ENCODE measurements at regions not wholly inside any gene's neighbourhood (a gene's known extent, or its start where the extent isn't known, plus 50 kb on each side); places are given as distances from the start of the nearest gene placed in this dataset.

DNA sequence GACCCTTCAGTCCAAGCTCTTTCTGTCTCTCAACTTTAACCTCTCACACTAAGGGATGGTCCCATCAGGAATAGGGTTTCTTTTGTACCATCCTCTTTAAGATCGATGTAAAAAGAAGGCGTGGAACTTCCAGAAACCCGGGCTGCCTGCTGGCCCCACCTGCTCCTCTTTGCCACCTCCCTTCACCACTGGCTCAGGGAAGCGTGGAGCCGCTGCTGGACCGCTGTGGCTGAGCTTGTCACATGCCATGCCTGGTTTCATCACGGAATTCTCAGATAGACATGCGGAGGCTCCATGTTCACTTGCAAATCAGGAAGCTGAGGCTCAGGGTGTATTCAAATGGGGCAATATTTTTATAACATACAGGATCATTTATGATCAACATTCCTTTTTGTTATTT, 399.7 kb downstream of the BRD1 start:
- Histone ChIP-seq H3K27me3 (replicated peaks; ENCODE audit: control insufficient read depth, insufficient read depth, low read length) (no peaks in the 10 kb centered on the region; the same call in 1 of the 2 replicates), H3K36me3 (ENCODE audit: control insufficient read depth, insufficient read depth, low read length) (no peaks in the 10 kb centered on the region), H3K4me3 (replicated peaks; ENCODE audit: low read depth, low read length) (no peak overlapping the region)
- TF ChIP-seq, protein P1, sequence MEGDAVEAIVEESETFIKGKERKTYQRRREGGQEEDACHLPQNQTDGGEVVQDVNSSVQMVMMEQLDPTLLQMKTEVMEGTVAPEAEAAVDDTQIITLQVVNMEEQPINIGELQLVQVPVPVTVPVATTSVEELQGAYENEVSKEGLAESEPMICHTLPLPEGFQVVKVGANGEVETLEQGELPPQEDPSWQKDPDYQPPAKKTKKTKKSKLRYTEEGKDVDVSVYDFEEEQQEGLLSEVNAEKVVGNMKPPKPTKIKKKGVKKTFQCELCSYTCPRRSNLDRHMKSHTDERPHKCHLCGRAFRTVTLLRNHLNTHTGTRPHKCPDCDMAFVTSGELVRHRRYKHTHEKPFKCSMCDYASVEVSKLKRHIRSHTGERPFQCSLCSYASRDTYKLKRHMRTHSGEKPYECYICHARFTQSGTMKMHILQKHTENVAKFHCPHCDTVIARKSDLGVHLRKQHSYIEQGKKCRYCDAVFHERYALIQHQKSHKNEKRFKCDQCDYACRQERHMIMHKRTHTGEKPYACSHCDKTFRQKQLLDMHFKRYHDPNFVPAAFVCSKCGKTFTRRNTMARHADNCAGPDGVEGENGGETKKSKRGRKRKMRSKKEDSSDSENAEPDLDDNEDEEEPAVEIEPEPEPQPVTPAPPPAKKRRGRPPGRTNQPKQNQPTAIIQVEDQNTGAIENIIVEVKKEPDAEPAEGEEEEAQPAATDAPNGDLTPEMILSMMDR (IDR thresholded peaks at IDR 0.05; ENCODE audit: insufficient read depth, low read length, poor library complexity, severe bottlenecking): no peak
- no peak for DNase-seq (ENCODE audit: extremely low read depth, insufficient read length)

DNA sequence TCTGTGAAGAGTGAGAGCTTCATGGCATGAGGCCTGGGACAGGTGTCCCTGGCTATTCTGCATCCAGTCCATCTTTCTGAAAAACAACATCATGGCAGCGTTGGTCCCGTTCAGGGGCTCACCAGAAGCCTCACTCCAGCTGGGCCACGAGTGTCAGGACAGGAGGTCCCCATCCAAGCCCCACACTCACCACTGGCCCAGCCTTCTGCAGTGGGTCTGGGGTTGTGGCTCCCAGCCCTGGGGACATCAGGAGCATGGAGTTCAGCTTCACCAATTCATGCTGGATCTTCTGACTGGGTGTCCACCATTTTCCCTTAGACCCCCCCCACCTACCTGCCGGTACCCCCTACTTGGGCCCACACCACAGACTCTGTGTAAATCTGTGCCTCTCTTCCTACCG, 400.3 kb downstream of the BRD1 start:
- no peak for DNase-seq (ENCODE audit: extremely low read depth, insufficient read length)

DNA sequence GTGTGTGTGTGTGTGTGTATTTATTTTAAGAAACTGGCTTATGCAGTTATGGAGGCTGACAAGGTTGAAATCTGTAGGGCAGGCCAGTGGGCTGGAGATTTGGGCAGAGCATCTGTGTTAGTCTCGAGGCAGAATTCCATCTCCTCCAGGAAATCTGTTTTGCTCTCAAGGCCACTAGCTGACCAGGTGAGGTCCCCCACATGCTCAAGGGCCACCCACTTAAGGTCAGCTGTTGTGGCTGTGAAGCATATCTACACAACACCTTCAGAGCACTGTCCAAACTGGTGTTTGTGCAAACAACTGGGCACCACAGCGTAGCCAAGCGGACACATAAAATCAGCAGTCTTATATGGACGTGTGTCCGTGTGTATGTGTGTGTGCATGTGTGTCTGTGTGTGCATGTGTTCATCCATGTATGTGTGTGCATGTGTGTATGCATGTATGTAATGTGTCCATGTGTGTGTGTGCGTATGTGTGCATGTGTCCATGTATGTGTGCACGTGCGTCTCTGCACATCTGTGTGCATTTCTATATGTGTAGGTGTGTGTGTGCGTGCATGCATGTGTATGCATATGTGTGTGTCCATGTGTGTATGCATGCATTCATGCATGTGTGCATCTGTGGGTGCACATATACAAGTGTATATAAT, 400.9 kb downstream of the BRD1 start:
- no peaks in the 10 kb centered on the region for H3K36me3 ChIP-seq (ENCODE audit: control insufficient read depth, insufficient read depth, low read length)
- no peaks in the 10 kb centered on the region for H3K27me3 ChIP-seq (replicated peaks; ENCODE audit: control insufficient read depth, insufficient read depth, low read length)
- TF ChIP-seq, protein P1 (IDR thresholded peaks at IDR 0.05; ENCODE audit: insufficient read depth, low read length, poor library complexity, severe bottlenecking): no peak
- H3K4me3 ChIP-seq (replicated peaks; ENCODE audit: low read depth, low read length): no peak overlapping the region
- no peak for DNase-seq (ENCODE audit: extremely low read depth, insufficient read length)

More for the DNA sequence above, 400.3 kb downstream of the BRD1 start:
- TF ChIP-seq, protein P1 (IDR thresholded peaks at IDR 0.05; ENCODE audit: insufficient read depth, low read length, poor library complexity, severe bottlenecking): no peak
- Histone ChIP-seq H3K27me3 (replicated peaks; ENCODE audit: control insufficient read depth, insufficient read depth, low read length) (no peaks in the 10 kb centered on the region; the same call in 1 of the 2 replicates), H3K36me3 (ENCODE audit: control insufficient read depth, insufficient read depth, low read length) (no peaks in the 10 kb centered on the region), H3K4me3 (replicated peaks; ENCODE audit: low read depth, low read length) (no peak overlapping the region)

DNA sequence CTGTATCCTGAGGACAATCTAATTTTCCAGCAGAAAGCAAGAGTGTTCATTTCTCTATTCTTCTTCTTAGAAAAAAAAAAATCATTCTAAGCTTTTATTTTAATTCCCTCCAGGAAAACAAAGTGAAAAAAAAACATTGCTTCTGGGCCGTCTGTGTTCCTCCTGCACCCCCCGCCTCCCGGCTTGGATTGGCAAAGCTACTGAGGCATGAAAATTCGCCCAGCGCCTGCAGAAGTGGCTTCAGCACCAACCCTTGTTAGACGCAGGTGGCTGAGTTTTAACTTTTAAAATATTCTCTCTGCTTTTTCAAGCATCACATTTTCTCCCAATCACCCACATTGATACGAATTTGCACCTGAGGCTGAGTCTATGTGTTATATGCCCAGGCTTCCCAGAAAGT, 401.6 kb downstream of the BRD1 start:
- no peaks in the 10 kb centered on the region for H3K36me3 ChIP-seq (ENCODE audit: control insufficient read depth, insufficient read depth, low read length)
- TF ChIP-seq, protein P1 (IDR thresholded peaks at IDR 0.05; ENCODE audit: insufficient read depth, low read length, poor library complexity, severe bottlenecking): no peak
- no peaks in the 10 kb centered on the region for H3K27me3 ChIP-seq (replicated peaks; ENCODE audit: control insufficient read depth, insufficient read depth, low read length)
- H3K4me3 ChIP-seq (replicated peaks; ENCODE audit: low read depth, low read length): no peak overlapping the region
- DNase-seq (ENCODE audit: extremely low read depth, insufficient read length): no peak

DNA sequence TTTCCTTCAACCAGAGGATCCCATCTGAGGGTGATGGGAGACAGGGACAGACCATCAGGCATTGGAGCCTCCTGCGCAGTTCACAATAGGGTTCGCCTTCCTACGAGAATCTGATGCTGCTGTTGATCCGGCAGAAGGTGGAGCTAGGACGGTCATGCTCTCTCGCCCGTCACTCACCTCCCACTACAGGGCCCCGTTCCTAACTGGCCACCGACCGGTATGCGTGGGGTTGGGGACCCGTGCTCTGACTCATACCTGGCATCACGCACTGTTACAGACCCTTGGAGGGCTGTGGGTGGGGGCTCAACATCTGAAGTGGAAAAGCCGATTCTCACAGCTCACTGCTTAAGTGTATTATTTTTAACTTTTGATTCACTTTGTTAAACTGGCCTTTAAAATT, 402.3 kb downstream of the BRD1 start:
- DNase-seq (ENCODE audit: extremely low read depth, insufficient read length): no peak
- Histone ChIP-seq H3K27me3 (replicated peaks; ENCODE audit: control insufficient read depth, insufficient read depth, low read length) (no peaks in the 10 kb centered on the region), H3K4me3 (replicated peaks; ENCODE audit: low read depth, low read length) (no peak overlapping the region), H3K36me3 (ENCODE audit: control insufficient read depth, insufficient read depth, low read length) (no peaks in the 10 kb centered on the region)
- TF ChIP-seq, protein P1 (IDR thresholded peaks at IDR 0.05; ENCODE audit: insufficient read depth, low read length, poor library complexity, severe bottlenecking): no peak

DNA sequence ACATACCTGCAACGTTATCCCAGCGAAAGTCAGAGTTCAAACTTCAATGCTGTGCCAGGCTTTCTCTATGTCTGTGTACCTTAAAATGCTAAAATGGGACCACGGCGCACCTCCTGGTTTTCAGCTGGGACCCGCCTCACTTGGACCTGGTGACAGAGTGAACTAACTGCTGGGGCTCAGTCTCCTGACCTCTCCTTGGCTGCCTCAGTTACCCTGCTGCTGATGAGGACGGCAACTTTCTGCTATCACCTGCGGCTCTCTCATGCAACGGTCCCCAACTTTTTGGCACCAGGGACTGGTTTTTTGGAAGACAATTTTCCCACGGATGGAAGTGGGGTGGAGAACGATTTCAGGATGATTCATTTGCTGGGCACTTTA, 402.8 kb downstream of the BRD1 start:
- TF ChIP-seq, protein P1 (IDR thresholded peaks at IDR 0.05; ENCODE audit: insufficient read depth, low read length, poor library complexity, severe bottlenecking): no peak
- no peaks in the 10 kb centered on the region for H3K36me3 ChIP-seq (ENCODE audit: control insufficient read depth, insufficient read depth, low read length)
- DNase-seq (ENCODE audit: extremely low read depth, insufficient read length): no peak
- no peak overlapping the region for H3K4me3 ChIP-seq (replicated peaks; ENCODE audit: low read depth, low read length)
- no peaks in the 10 kb centered on the region for H3K27me3 ChIP-seq (replicated peaks; ENCODE audit: control insufficient read depth, insufficient read depth, low read length)
